Middle frontal gyrus (tissue), 1 donor: ENCODE measurements at regions not wholly inside any gene's neighbourhood (a gene's known extent, or its start where the extent isn't known, plus 50 kb on each side); places are given as distances from the start of the nearest gene placed in this dataset.
"Not testable (repeated sequence)": the region's sequence is repeated elsewhere in the genome, so short reads cannot be mapped to it uniquely, and the experiment has no call there.

Experiments used
- DNase-seq: peaks from one replicate; pipeline ENCODE4 v3.0.0-alpha.2; 2015; ENCODE audit warnings: low spot score; ENCODE audit errors: extremely low spot score

GRCh38 chr2:16911746-16912145 lies 246.1 kb upstream of the CYRIA start:
- no peak for DNase-seq

DNA sequence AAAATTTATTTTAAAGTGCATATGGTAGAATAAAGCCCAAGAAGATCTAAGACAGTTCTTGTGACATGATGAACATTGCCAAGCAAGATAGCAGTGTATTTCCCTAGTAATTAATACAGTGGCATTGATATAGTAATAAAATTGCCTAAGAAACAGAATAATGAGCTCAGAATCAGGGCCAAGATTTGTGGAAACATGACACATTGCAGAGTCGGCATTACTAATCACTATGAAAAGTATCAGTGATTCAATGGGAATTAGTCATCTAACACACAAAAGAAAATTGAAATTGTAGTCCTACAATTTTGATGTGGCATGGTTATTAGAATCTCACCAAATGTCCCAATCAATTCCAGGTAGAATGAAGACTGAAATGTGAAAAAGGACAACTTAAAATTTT lies 243.0 kb upstream of the CYRIA start:
- DNase-seq, result no peak

- DNase-seq, result no peak
Observed at GRCh38 chr2:16907645-16908282, 242.1 kb upstream of the CYRIA start.

GRCh38 chr2:16905325-16905724 lies 239.7 kb upstream of the CYRIA start:
- not testable (repeated sequence) for DNase-seq

DNA sequence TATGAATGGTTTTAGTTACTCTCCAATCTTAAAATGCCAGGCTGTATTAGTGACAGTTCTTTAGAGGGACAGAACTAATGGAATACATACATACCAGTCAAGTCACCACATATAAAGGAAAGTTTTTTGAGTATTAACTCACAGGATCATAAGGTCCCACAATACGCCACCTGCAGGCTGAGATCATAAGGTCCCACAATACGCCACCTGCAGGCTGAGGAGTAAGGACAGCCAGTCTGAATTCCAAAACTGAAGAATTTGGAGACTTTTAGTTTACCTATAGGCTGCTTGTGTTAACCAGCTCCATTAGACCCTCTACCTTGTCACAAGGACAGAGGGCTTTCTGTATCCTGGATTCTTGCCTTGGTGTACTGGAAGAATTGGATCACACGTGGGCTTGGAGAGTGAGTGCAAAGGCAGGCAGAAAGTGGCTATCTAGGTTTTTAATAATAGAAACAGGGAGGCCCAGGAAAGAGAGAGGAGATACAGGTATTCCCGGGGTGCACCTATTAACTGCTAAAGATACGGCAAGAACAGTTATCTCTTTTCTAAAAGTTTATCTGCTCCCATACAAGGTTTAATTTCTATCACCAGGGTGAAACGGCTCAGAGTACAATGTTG lies 234.9 kb upstream of the CYRIA start:
- DNase-seq, result no peak

DNA sequence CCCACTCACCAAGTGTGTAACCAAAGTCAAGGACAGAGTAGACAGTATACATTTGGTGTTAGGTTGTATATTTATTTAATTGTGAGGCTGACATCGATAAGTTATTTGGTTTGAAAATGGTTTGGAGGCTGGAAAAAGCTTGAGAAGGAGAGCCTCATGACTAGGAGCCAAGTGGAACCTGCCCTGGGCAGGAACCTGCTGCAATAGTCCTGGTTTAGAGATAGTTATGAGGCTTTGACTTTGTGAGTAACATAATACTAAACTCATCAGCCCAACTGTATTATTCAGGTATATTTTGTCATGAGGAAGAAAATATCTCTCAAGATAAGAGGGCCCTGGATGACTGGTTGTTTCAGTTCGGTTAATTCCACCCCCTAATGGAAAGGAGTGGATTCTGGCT lies 234.3 kb upstream of the CYRIA start:
- no peak for DNase-seq

GRCh38 chr2:16890081-16890480 lies 224.4 kb upstream of the CYRIA start:
- DNase-seq, result no peak

DNA sequence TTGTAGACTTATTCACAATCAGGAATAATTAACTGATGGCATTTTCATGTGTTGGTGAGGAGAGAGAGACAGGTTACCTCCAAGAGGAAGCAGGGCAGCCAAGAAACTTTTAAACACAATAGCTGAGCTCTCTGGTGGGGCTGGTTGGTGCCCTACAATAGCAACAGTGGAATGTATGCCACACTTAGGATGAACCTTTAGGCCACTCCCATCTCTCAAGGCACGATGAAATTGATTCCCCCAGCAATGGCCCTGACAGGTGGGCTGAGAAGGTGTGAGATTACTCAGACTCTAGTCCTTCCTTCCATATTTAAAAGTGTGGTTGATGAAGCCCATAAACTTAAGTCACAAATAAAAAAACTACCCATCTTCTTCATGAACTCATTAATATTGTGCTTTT lies 219.4 kb upstream of the CYRIA start:
- DNase-seq, result no peak

GRCh38 chr2:16882706-16883105 lies 217.1 kb upstream of the CYRIA start:
- peak; percentile 20 for DNase-seq

DNA sequence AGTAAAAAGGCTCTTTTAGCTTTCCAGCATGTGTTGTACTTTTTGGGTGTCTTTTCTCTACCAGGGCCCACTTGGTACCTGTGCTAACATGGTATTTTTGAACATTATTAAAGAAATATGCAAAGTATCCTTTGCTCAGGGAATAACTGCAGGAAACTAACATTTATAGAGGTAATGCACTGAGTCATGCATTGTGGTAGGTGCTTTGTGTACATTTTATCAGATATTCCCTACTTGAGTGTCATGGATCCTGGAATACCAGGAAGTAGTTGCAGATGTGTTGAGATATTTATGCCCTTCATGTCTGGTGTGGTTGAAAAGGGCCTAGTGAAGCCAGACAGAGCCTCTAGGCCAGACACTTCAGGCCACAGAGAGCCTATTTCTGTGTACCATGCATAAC lies 215.5 kb upstream of the CYRIA start:
- DNase-seq, result no peak

DNA sequence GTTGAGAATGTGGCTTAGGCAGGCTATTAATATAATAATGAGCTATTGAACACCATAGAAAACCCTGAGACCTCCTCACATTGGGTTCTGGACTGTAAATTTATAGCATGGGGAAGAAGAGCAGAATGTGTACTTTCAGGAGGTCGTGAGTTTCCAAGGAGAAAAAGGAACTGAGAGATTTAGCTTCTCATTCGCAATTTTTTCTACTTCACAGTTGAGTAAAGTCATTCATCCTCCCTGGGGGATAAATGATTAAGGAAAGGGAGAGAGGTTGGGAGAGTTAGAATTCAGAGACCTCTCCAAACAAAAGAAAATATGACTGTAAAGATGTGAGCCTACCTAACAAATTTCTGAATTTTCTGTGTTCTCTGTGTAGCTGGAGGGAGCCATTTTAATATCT lies 205.8 kb upstream of the CYRIA start:
- DNase-seq, result no peak

GRCh38 chr2:16870491-16871076 lies 204.9 kb upstream of the CYRIA start:
- no peak for DNase-seq

- peak; percentile 74 for DNase-seq
Observed at GRCh38 chr2:16869711-16870110, 204.1 kb upstream of the CYRIA start.

DNA sequence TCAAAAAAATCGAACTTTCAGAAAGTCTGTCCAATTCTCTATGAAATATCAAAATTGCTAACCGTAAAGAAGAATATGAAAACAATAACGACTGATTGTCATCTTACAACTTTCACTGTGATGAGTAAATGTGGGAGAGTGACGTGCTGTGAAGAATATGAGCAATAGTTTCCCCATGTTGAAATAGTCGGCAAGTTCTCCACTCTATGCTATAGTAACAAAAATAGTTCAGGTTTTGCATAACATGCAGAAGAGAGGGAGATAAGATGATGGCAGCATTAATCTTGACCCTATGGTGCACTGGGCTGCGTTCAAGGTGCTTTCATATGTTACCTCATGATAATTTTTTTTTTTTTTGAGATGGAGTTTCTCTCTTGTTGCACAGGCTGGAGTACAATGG lies 196.8 kb upstream of the CYRIA start:
- no peak for DNase-seq

DNA sequence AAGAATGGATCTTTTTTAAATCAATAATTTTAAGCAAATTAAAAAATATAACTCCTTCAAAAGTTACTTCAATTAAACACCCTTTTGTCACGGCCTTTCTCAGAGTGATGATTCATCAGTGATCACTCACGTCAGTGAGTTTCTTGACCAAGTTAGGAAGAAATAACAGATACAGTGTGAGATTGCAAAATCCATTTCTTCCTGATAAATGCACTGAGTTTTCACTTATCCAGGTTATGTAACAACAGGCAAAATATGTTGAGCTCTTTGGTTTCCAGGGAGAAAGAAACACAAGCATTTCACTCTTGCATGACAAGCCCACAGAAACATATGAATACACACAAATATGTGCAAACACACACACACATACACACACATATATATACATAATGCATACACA lies 195.9 kb upstream of the CYRIA start:
- DNase-seq, result no peak

DNA sequence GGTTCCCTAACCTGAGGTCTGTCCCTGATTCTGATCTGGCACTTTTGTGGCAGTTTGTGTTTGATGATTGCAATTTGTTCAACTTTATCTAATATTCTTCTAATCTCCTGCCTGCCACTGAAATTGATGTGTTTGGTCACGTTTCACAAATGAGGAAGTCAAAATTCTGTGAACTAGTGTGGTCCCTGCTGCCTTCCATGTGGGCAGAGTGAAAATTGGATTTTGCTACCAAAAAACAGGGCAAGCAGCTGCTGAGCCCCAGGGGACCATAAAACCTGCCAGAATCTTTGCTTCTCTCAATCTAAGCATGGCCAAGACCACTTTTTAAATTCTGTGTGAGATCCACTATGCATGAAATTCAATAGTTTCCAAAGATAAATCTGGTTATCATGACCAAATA lies 195.5 kb upstream of the CYRIA start:
- DNase-seq, result no peak

DNA sequence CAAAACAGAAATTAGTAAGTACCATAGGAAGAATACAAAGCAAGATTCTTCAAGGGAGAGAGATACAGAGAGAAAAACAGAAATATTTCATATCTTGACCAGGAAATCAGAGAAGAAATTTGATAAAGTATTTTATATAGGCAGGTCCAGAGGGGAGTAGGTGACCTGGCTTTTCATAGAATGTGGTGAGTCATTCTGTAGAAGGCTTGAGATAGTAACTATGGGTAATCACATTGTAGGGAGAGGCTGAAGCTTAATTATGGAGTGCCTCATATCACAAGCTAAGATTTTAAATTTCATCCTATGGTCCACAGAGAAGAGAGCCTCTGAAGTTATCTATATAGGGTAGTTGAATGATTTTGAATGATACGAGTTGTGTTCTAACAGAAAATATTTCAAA lies 195.0 kb upstream of the CYRIA start:
- no peak for DNase-seq

- DNase-seq, result no peak
Observed at GRCh38 chr2:16855183-16855582, 189.5 kb upstream of the CYRIA start.

DNA sequence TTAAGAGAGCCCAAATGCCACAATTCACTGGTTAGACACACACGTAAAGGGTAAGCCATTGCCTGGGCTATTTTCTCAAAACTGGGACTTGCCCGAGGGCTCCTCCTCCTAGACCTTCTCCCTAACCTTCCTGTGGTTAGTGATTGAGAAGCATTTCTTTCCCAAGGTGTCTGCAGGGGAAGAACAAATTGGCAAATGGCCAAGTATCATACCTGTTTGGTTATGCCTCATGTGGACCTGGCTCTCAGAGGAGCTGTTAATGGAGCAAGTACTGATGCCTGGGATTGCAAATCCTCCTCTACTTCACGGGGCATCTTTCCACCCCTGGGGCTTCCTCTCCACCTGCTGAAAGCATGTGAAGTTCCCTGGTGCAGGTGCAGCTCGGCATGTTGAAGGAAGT lies 187.5 kb upstream of the CYRIA start:
- no peak for DNase-seq

DNA sequence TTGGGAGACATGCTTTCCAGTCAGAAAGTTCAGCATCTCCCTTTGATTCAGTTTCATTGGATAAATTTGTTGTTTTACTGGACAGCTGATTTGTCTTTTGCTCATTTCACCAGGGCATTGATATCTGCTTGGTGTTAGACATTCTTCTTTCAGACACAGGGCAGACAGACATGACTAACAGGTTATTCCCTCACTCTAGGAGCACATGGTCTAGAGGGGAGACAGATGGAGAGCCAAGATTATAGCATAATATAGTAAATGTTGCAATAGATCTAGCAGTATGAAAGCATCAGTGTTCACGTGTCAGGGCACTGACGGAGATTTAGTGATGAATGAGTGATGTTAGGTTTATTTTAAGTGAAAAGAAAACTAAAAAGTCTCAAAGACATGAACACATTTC lies 187.0 kb upstream of the CYRIA start:
- DNase-seq, result no peak

- DNase-seq, result no peak
Observed at GRCh38 chr2:16851126-16851525, 185.5 kb upstream of the CYRIA start.

DNA sequence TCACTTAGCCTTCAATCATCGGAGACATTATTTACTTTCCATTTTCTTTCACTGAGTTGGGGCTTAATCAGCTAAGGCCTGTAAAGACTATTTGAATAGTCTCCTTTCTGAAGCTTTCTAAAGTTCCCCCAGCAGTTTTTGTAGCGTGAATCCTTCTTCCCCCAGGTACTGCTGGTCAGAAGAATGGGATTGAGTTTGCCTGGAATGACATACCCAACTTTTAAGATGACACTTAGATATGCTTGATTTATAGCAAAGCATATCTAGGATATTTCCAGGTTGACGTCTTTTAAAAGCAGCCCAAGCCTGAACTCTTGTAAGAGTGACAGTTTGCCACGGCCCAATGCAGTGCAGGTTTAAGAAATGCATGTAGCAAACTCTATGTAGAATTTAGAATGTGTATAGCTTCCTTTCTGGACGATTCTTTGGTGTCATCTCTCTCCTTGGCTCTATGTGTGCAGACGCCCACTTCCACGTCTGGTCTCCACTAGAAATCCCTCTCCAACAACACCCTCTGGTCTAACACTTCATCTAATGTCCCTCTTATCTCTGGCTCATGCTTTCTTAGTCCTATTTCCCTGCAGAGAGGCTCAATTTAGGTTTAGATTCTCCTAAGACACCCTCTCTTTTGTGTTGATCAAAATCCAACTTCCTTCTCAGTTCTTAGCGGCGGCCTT lies 175.0 kb upstream of the CYRIA start:
- DNase-seq, result peak; percentile 19

GRCh38 chr2:16832910-16833309 lies 167.3 kb upstream of the CYRIA start:
- no peak for DNase-seq
